Activated CD8-positive, alpha-beta memory T cell treated with anti-CD3 and anti-CD28 coated beads, Interleukin-2, amount 50 U/mL, for 48 hours (primary cell): ENCODE measurements at regions not wholly inside any gene's neighbourhood (a gene's known extent, or its start where the extent isn't known, plus 50 kb on each side); places are given as distances from the start of the nearest gene placed in this dataset.

ENCODE experiments used
- DNase-seq: peaks from one replicate; pipeline ENCODE4 v3.0.0-alpha.2; 2020

DNA sequence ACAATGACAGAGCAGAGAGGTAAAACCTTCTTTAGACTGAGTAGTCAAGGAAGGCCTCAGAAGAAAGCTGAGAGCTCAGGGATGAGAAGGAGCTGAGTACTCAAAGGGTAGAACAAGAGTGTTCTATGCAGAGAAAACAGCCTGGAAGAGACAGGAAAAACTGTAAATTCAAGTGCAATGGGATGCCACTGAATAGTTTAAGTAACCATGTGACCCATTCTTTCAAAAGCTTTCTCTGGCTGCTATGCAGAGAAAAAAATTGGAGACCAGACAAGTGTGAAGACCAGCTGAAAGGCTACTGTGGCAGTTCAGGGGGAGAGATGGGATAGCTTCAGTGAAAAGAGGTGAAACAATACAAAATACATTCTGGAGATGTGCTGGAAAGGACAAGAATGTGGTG lies 61.3 kb upstream of the RNF38 start:
- no peak for DNase-seq

DNA sequence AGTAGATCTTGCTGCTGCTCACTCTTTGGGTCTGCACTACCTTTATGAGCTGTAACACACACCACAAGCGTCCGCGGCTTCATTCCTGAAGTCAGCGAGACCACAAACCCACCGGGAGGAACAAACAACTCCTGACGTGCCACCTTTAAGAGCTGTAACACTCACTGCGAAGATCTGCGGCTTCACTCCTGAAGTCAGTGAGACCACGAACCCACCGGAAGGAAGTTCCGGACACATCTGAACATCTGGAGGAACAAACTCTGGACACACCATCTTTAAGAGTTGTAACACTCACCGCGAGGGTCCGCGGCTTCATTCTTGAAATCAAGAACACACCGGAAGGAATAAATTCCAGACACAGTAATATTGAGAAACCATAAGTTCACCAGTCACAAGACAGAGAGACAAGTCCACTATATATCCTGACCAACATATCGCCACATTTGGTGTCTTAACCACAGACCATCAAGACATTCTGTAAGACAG lies 58.4 kb upstream of the RNF38 start:
- peak; percentile 84 for DNase-seq

DNA sequence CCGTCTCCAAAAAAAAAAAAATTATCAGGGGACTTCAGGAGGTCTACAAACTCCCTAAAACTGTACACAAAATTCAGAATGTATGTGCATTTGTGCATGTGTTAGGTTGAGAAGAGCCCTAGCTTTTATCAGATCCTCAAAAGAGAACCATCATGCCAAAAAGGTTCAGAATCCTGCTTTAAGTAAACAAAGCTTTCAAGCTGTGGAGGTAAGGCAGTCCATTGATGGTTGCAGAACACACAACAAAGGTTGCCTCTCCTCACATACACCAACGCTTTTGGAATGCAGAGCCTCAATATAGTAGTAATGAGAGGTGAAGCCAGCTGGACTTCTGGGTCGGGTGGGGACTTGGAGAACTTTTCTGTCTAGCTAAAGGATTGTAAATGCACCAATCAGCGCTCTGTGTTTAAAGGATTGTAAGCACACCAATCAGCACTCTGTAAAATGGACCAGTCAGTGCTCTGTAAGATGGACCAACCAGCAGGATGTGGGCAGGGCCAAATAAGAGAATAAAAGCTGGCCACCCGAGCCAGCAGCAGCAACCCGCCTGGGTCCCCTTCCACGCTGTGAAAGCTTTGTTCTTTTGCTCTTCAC lies 57.9 kb upstream of the RNF38 start:
- DNase-seq: no peak

DNA sequence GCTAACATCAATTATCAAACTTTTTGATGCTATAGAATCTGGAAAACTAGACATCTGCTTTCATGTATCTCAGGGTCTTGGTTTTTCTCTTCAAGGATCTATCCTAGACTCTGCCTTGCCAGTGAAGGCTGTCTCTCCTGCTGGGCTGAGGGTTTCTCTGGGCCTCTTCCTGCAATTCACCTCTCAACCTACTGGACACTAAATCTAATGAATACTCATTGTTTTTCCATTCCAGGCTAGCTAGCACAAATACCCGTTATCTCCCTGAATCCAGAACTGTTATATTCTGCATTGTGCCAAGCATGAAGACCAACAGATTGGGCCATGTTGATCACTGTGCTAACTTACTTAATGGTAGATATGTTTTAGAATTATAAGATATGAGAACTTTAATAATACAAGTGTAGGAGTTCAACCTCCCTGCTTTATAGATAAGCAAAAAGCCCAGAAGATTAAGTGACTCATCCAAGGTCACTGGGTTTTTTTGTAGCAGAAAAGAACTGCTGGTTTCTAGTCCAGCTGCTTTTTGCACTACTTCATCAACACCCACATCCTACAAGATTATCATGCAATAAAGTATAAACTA lies 56.5 kb upstream of the RNF38 start:
- no peak for DNase-seq

DNA sequence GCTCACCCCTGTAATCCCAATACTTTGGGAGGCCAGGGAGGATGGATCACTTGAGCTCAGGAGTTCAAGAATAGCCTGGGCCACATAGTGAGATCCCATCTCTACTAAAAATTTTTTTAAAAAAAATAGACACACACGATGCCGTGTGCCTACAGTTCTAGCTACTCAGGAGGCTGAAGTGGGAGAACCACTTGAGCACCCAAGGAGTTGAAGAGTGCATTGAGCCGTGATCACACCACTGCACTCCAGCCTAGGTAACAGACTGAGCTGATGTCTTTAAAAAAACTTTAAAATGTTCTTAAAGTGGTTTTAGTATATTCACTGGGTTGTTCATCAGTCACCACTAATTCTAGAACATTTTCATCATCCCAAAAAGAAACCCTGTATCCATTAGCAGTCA lies 51.9 kb upstream of the RNF38 start:
- no peak for DNase-seq

DNA sequence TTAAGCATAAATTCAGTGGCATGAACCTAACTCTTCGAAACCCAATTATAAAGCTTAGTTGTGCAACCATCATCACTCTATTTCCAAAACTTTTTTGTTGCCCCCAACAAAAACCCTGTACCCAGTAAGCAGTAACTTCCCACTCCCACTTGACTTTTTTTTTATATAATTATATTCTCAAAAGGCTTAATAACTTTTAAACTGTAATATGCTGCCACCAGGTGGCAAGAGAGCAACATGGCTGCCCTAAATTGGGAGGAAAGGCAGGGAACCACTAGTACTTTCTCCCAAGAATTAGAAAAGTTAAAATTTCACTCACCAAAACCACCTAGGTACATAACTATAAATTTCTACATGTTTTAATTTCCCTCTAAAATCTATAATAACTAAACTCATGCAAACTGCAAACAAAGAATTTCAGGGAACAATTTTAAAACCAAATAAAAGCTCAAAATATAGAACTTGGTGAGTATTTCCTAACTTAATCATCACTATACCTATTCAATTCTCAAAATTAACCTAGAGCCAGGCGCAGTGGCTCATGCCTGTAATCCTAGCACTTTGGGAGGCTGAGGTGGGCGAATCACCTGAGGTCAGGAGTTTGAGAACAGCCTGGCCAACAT lies 50.2 kb upstream of the RNF38 start:
- DNase-seq: no peak
